Mucosa of rectum (tissue), 2 donors: ENCODE measurements at regions not wholly inside any gene's neighbourhood (a gene's known extent, or its start where the extent isn't known, plus 50 kb on each side); places are given as distances from the start of the nearest gene placed in this dataset.

Source experiments
- H3K27ac ChIP-seq, 2 donors: one replicate each; pipeline ENCODE4 v1.7.0; 2013; ENCODE audit warnings: inconsistent platforms in 2 of 2, low read depth in 2 of 2, low read length in 2 of 2
- H3K27me3 ChIP-seq, 2 donors: one replicate each; pipeline ENCODE4 v1.7.0; 2013; ENCODE audit warnings: low read length in 2 of 2; ENCODE audit not compliant: control insufficient read depth in 2 of 2, insufficient read depth in 2 of 2
- H3K36me3 ChIP-seq, 2 donors: one replicate each; pipeline ENCODE4 v1.7.0; 2013; ENCODE audit warnings: low read length in 2 of 2; ENCODE audit not compliant: control insufficient read depth in 2 of 2, insufficient read depth in 2 of 2
- H3K4me1 ChIP-seq, 2 donors: one replicate each; pipeline ENCODE4 v1.7.0; 2013; ENCODE audit warnings: low read length in 2 of 2, mild to moderate bottlenecking in 1 of 2; ENCODE audit not compliant: control insufficient read depth in 2 of 2, insufficient read depth in 2 of 2
- H3K4me3 ChIP-seq, 2 donors: one replicate each; pipeline ENCODE4 v1.7.0; 2013; ENCODE audit warnings: low read length in 2 of 2
- H3K9ac ChIP-seq, 2 donors: one replicate each; pipeline ENCODE4 v1.7.0; 2013; ENCODE audit warnings: low read length in 2 of 2, low read depth in 1 of 2, mild to moderate bottlenecking in 1 of 2
- H3K9me3 ChIP-seq, 2 donors: one replicate each; pipeline ENCODE4 v1.7.0; 2013; ENCODE audit warnings: low read length in 2 of 2; ENCODE audit not compliant: control insufficient read depth in 2 of 2
- donor health status: healthy.
- donor health status: Normal muscosa, but diverticular disease.

GRCh38 chr6:14810021-14810420, 435.8 kb upstream of the JARID2 start:
- Histone ChIP-seq H3K9ac (no peak overlapping the region), H3K36me3 (no peaks in the 10 kb centered on the region), H3K4me3 (no peak overlapping the region), H3K9me3 (no peaks in the 10 kb centered on the region), H3K27ac (no peak overlapping the region), H3K4me1 (peaks cover 0 to 2% of the 10 kb centered on the region in 2 donors), H3K27me3 (no peaks in the 10 kb centered on the region)

- H3K4me1 ChIP-seq, result no peaks in the 10 kb centered on the region
- H3K9me3 ChIP-seq, result no peaks in the 10 kb centered on the region
- no peak overlapping the region for H3K4me3 ChIP-seq
- no peaks in the 10 kb centered on the region for H3K27me3 ChIP-seq
- H3K9ac ChIP-seq, result no peak overlapping the region
- H3K27ac ChIP-seq, result no peak overlapping the region
- H3K36me3 ChIP-seq, result no peaks in the 10 kb centered on the region
These were observed 434.0 kb upstream of the JARID2 start for GRCh38 chr6:14811775-14812428.

GRCh38 chr6:14814016-14814415, 431.9 kb upstream of the JARID2 start:
- no peak overlapping the region for H3K9ac ChIP-seq
- no peak overlapping the region for H3K4me3 ChIP-seq
- no peaks in the 10 kb centered on the region for H3K36me3 ChIP-seq
- H3K27ac ChIP-seq, result no peak overlapping the region
- H3K27me3 ChIP-seq, result no peaks in the 10 kb centered on the region
- H3K9me3 ChIP-seq, result no peaks in the 10 kb centered on the region
- H3K4me1 ChIP-seq, result peaks cover 7 to 11% of the 10 kb centered on the region in 2 donors

GRCh38 chr6:14816116-14816859, 429.6 kb upstream of the JARID2 start:
- Histone ChIP-seq H3K9ac (no peak overlapping the region), H3K4me1 (peaks cover 8 to 12% of the 10 kb centered on the region in 2 donors), H3K27ac (no peak overlapping the region), H3K36me3 (no peaks in the 10 kb centered on the region), H3K9me3 (no peaks in the 10 kb centered on the region), H3K4me3 (no peak overlapping the region), H3K27me3 (no peaks in the 10 kb centered on the region)

- Histone ChIP-seq H3K9ac (no peak overlapping the region), H3K4me1 (peaks cover 8 to 12% of the 10 kb centered on the region in 2 donors), H3K4me3 (no peak overlapping the region), H3K27me3 (no peaks in the 10 kb centered on the region), H3K27ac (no peak overlapping the region), H3K36me3 (no peaks in the 10 kb centered on the region), H3K9me3 (no peaks in the 10 kb centered on the region)
These were observed 428.8 kb upstream of the JARID2 start for GRCh38 chr6:14817074-14817473.

- H3K27me3 ChIP-seq, result no peaks in the 10 kb centered on the region
- H3K4me1 ChIP-seq, result peaks cover 8 to 12% of the 10 kb centered on the region in 2 donors
- no peak overlapping the region for H3K9ac ChIP-seq
- no peaks in the 10 kb centered on the region for H3K36me3 ChIP-seq
- peak overlapping the region in 1 of 2 donors; percentile 10 for H3K27ac ChIP-seq
- H3K4me3 ChIP-seq, result no peak overlapping the region
- no peaks in the 10 kb centered on the region for H3K9me3 ChIP-seq
These were observed 427.4 kb upstream of the JARID2 start for GRCh38 chr6:14818422-14818884.

- Histone ChIP-seq H3K9me3 (no peaks in the 10 kb centered on the region), H3K27ac (peak overlapping the region in 1 of 2 donors; percentile 10), H3K27me3 (no peaks in the 10 kb centered on the region), H3K4me3 (no peak overlapping the region), H3K4me1 (peaks cover 8 to 12% of the 10 kb centered on the region in 2 donors), H3K9ac (no peak overlapping the region), H3K36me3 (no peaks in the 10 kb centered on the region)
These were observed 426.9 kb upstream of the JARID2 start for GRCh38 chr6:14819001-14819400.

GRCh38 chr6:14819840-14820420, 425.9 kb upstream of the JARID2 start:
- Histone ChIP-seq H3K9ac (no peak overlapping the region), H3K27ac (no peak overlapping the region), H3K9me3 (no peaks in the 10 kb centered on the region), H3K36me3 (no peaks in the 10 kb centered on the region), H3K27me3 (no peaks in the 10 kb centered on the region), H3K4me3 (no peak overlapping the region), H3K4me1 (peaks cover 8 to 12% of the 10 kb centered on the region in 2 donors)

- Histone ChIP-seq H3K36me3 (no peaks in the 10 kb centered on the region), H3K27ac (no peak overlapping the region), H3K4me1 (peaks cover 20 to 31% of the 10 kb centered on the region in 2 donors), H3K9ac (no peak overlapping the region), H3K4me3 (no peak overlapping the region), H3K27me3 (no peaks in the 10 kb centered on the region), H3K9me3 (no peaks in the 10 kb centered on the region)
These were observed 423.8 kb upstream of the JARID2 start for GRCh38 chr6:14822012-14822553.

GRCh38 chr6:14822679-14823078, 423.2 kb upstream of the JARID2 start:
- H3K4me1 ChIP-seq, result peaks cover 20 to 36% of the 10 kb centered on the region in 2 donors

More at GRCh38 chr6:14822679-14823078, 423.2 kb upstream of the JARID2 start:
- no peak overlapping the region for H3K9ac ChIP-seq
- no peaks in the 10 kb centered on the region for H3K27me3 ChIP-seq
- H3K27ac ChIP-seq, result no peak overlapping the region
- no peaks in the 10 kb centered on the region for H3K9me3 ChIP-seq
- H3K36me3 ChIP-seq, result no peaks in the 10 kb centered on the region
- H3K4me3 ChIP-seq, result no peak overlapping the region
